HG03442 (cell line): ENCODE measurements at regions not wholly inside any gene's neighbourhood (a gene's known extent, or its start where the extent isn't known, plus 50 kb on each side); places are given as distances from the start of the nearest gene placed in this dataset.
A peak's percentile ranks its signal among the peaks of the same experiment; 100 is the strongest.
"Not testable (repeated sequence)": the region's sequence is repeated elsewhere in the genome, so short reads cannot be mapped to it uniquely, and the experiment has no call there.

Source experiments
- ATAC-seq: cut with Tn5 transposase; IDR thresholded peaks from one replicate; pipeline ENCODE4 v1.9.1; 2021; ENCODE audit warnings: mild to moderate bottlenecking, moderate library complexity; ENCODE audit not compliant: unreplicated experiment

GRCh38 chr1:185517301-185517700, 200.3 kb upstream of the IVNS1ABP start:
- not testable (repeated sequence) for ATAC-seq

GRCh38 chr1:185515696-185516095, 198.7 kb upstream of the IVNS1ABP start:
- ATAC-seq, result no peak

GRCh38 chr1:185514311-185514710, 197.3 kb upstream of the IVNS1ABP start:
- no peak for ATAC-seq

- ATAC-seq, result no peak
Measured at GRCh38 chr1:185512442-185512841, 195.4 kb upstream of the IVNS1ABP start.

GRCh38 chr1:185501099-185501498, 184.1 kb upstream of the IVNS1ABP start:
- no peak for ATAC-seq

- ATAC-seq, result peak; percentile 40
Measured at GRCh38 chr1:185500001-185500626, 183.1 kb upstream of the IVNS1ABP start.

GRCh38 chr1:185498207-185498606, 181.2 kb upstream of the IVNS1ABP start:
- no peak for ATAC-seq

- ATAC-seq, result no peak
Measured at GRCh38 chr1:185497177-185497576, 180.1 kb upstream of the IVNS1ABP start.

GRCh38 chr1:185495898-185496297, 178.9 kb upstream of the IVNS1ABP start:
- no peak for ATAC-seq

GRCh38 chr1:185495007-185495406, 178.0 kb upstream of the IVNS1ABP start:
- no peak for ATAC-seq

GRCh38 chr1:185492089-185492825, 175.2 kb upstream of the IVNS1ABP start:
- no peak for ATAC-seq

- ATAC-seq, result no peak
Measured at GRCh38 chr1:185491604-185492003, 174.6 kb upstream of the IVNS1ABP start.

GRCh38 chr1:185490924-185491323, 173.9 kb upstream of the IVNS1ABP start:
- no peak for ATAC-seq

GRCh38 chr1:185489406-185489805, 172.4 kb upstream of the IVNS1ABP start:
- no peak for ATAC-seq

GRCh38 chr1:185488808-185489207, 171.8 kb upstream of the IVNS1ABP start:
- no peak for ATAC-seq

GRCh38 chr1:185487936-185488335, 170.9 kb upstream of the IVNS1ABP start:
- no peak for ATAC-seq

GRCh38 chr1:185487026-185487425, 170.0 kb upstream of the IVNS1ABP start:
- no peak for ATAC-seq

GRCh38 chr1:185486346-185486745, 169.3 kb upstream of the IVNS1ABP start:
- no peak for ATAC-seq

- no peak for ATAC-seq
Measured at GRCh38 chr1:185483664-185484450, 166.8 kb upstream of the IVNS1ABP start.

- no peak for ATAC-seq
Measured at GRCh38 chr1:185483217-185483616, 166.2 kb upstream of the IVNS1ABP start.

GRCh38 chr1:185480545-185480944, 163.5 kb upstream of the IVNS1ABP start:
- ATAC-seq, result no peak

- ATAC-seq, result no peak
Measured at GRCh38 chr1:185479796-185480195, 162.8 kb upstream of the IVNS1ABP start.
